ENCODE measurements at regions not wholly inside any gene's neighbourhood (a gene's known extent, or its start where the extent isn't known, plus 50 kb on each side); places are given as distances from the start of the nearest gene placed in this dataset.

GRCh38 chr20:54419531-54419930 is 55.9 kb upstream of the DOK5 start:
- no peak for DNase-seq (ENCODE audit: low spot score)
- CTCF ChIA-PET, result interaction anchor here (0.5 to 0.7 kb wide), 3 partner anchors 161 to 1758 kb away, joined by 3 read pairs; no protein-coding TSS in a partner anchor
- POLR2A ChIA-PET (ENCODE audit: low non-redundant PET), result no interaction called here
- no peak for TF ChIP-seq CTCF (conservative IDR thresholded peaks at IDR 0.05; ENCODE audit: low read depth)
- no peak overlapping the region for H3K27ac ChIP-seq
